Endothelial cell of umbilical vein (primary cell): ENCODE measurements at regions not wholly inside any gene's neighbourhood (a gene's known extent, or its start where the extent isn't known, plus 50 kb on each side); places are given as distances from the start of the nearest gene placed in this dataset.

Experiments
- BruUV-seq: library from RNA; stranded (reverse); fragments of 400-500 nt; replicated peaks from 2 replicates; lab custom pipeline; 2021; lab: Mats Ljungman, UMichigan
- CTCF ChIA-PET: fragments of 300-600, 350-600 bp; sonication (Branson Sonifier 250); formaldehyde crosslinking; loops from one replicate; lab custom pipeline; 2021; ENCODE audit warnings: antibody characterized with exemption, inconsistent platforms; lab: Charles Lee
- POLR2A ChIA-PET: fragments of 300-600, 350-600 bp; sonication (Branson Sonifier 250); formaldehyde crosslinking; loops from one replicate; lab custom pipeline; 2021; ENCODE audit warnings: antibody characterized with exemption, inconsistent platforms; lab: Charles Lee
- DNase-seq: peaks from one replicate; pipeline ENCODE4 v3.0.0-alpha.2; 2011; ENCODE audit warnings: low read depth, low spot score
- FAIRE-seq: peaks from 2 replicates; lab custom pipeline; 2011; peaks lifted over from hg19 to GRCh38; lab: Jason Lieb, UNC
- H2AFZ ChIP-seq: 2 replicates; pipeline ENCODE4 v1.6.0; 2012; ENCODE audit warnings: low read depth, low read length, control low read depth, inconsistent platforms
- H3K27ac ChIP-seq: 2 replicates; pipeline ENCODE4 v1.5.1; 2011; ENCODE audit warnings: low read depth, mild to moderate bottlenecking, control low read depth, low read length, moderate library complexity; ENCODE audit not compliant: insufficient read depth
- H3K27me3 ChIP-seq, 2 experiments: 2 replicates each; pipeline versions ENCODE4 v1.6.0 to v1.6.1; 2011; ENCODE audit warnings: low read length in 2 of 2, mixed read lengths in 1 of 2; ENCODE audit not compliant: control insufficient read depth in 2 of 2, insufficient read depth in 2 of 2
- H3K36me3 ChIP-seq, 2 experiments: 2 replicates in 1 of 2; 3 replicates in 1 of 2; pipeline ENCODE4 v1.5.1; 2011; ENCODE audit warnings: low read length in 2 of 2, mild to moderate bottlenecking in 1 of 2, moderate library complexity in 1 of 2; ENCODE audit not compliant: control insufficient read depth in 2 of 2, insufficient read depth in 2 of 2; ENCODE audit errors: extremely low read depth in 1 of 2
- H3K4me1 ChIP-seq: 3 replicates; pipeline ENCODE4 v1.5.1; 2011; ENCODE audit warnings: mild to moderate bottlenecking, low read length; ENCODE audit not compliant: control insufficient read depth, insufficient read depth; ENCODE audit errors: extremely low read depth
- H3K4me2 ChIP-seq: 2 replicates; pipeline ENCODE4 v1.6.1; 2011; ENCODE audit warnings: low read length, control low read depth, mixed read lengths; ENCODE audit not compliant: insufficient read depth
- H3K4me3 ChIP-seq, 3 experiments: fragments of 200-600 bp in 1 of 3; sonication (generic), shearing (Covaris generic) in 1 of 3; replicated peaks in 1 of 3; 2 replicates each; pipeline ENCODE4 v1.5.1; 2011 to 2016; ENCODE audit warnings: control low read depth in 3 of 3, low read length in 3 of 3, mild to moderate bottlenecking in 2 of 3, inconsistent platforms in 1 of 3, low read depth in 1 of 3, moderate library complexity in 1 of 3; ENCODE audit not compliant: insufficient read depth in 1 of 3
- H3K79me2 ChIP-seq: 2 replicates; pipeline ENCODE4 v1.6.0; 2012; ENCODE audit warnings: low read length, inconsistent platforms; ENCODE audit not compliant: control insufficient read depth, insufficient read depth
- H3K9ac ChIP-seq: replicated peaks from 2 replicates; pipeline ENCODE3; 2011; ENCODE audit warnings: low read length, control low read depth; ENCODE audit not compliant: insufficient read depth; ENCODE audit errors: extremely low read depth
- H3K9me1 ChIP-seq: replicated peaks from 3 replicates; pipeline ENCODE4 v1.6.0; 2011; ENCODE audit warnings: mild to moderate bottlenecking, low read length; ENCODE audit not compliant: control insufficient read depth, insufficient read depth; ENCODE audit errors: extremely low read depth
- H3K9me3 ChIP-seq: replicated peaks from 2 replicates; pipeline ENCODE4 v1.5.1; 2012; ENCODE audit warnings: low read length, inconsistent platforms; ENCODE audit not compliant: control insufficient read depth, insufficient read depth
- H4K20me1 ChIP-seq: replicated peaks from 2 replicates; pipeline ENCODE3; 2011; ENCODE audit warnings: mild to moderate bottlenecking, low read length; ENCODE audit not compliant: control insufficient read depth, insufficient read depth; ENCODE audit errors: extremely low read depth
- CTCF ChIP-seq, 2 donors: IDR thresholded peaks; 1 replicate in 1 of 2; 2 replicates in 1 of 2; pipeline ENCODE4 v1.5.1; 2011; ENCODE audit warnings: low read length in 2 of 2, mild to moderate bottlenecking in 2 of 2, moderate library complexity in 2 of 2, control low read depth in 1 of 2, inconsistent platforms in 1 of 2, low read depth in 1 of 2; ENCODE audit not compliant: insufficient read depth in 1 of 2; ENCODE audit errors: extremely low read depth in 1 of 2
- EZH2 ChIP-seq: IDR thresholded peaks from 2 replicates; pipeline ENCODE4 v1.6.1; 2012; ENCODE audit warnings: borderline replicate concordance, low read depth, mild to moderate bottlenecking, moderate library complexity, low read length, inconsistent platforms; ENCODE audit not compliant: severe bottlenecking
- FOS ChIP-seq: IDR thresholded peaks from 2 replicates; pipeline ENCODE4 v1.6.1; 2011; ENCODE audit warnings: mild to moderate bottlenecking, low read length, moderate library complexity, borderline replicate concordance; ENCODE audit not compliant: insufficient read depth
- GATA2 ChIP-seq: IDR thresholded peaks from 2 replicates; pipeline ENCODE4 v1.7.0; 2011; ENCODE audit warnings: low read depth, mild to moderate bottlenecking, moderate library complexity, mixed read lengths, low read length; ENCODE audit not compliant: insufficient read length, insufficient read depth
- JUN ChIP-seq: IDR thresholded peaks from 2 replicates; pipeline ENCODE4 v1.6.1; 2011; ENCODE audit warnings: borderline replicate concordance, low read depth; ENCODE audit not compliant: insufficient read length, insufficient read depth
- MAX ChIP-seq: IDR thresholded peaks from 2 replicates; pipeline ENCODE4 v1.6.1; 2011; ENCODE audit not compliant: insufficient read depth, insufficient read length
- MYC ChIP-seq: IDR thresholded peaks from one replicate; pipeline ENCODE4 v1.6.1; 2011; ENCODE audit warnings: mild to moderate bottlenecking, low read depth, low read length
- POLR2A ChIP-seq: IDR thresholded peaks from 2 replicates; pipeline ENCODE4 v1.6.1; 2012; ENCODE audit warnings: low read depth, mild to moderate bottlenecking, control low read depth, low read length
- POLR2AphosphoS5 ChIP-seq: IDR thresholded peaks from 2 replicates; pipeline ENCODE4 v1.6.1; 2012; ENCODE audit warnings: low read depth, mild to moderate bottlenecking, control low read depth, low read length, moderate library complexity; ENCODE audit not compliant: insufficient read depth
- dilution Hi-C: fragments of 300-500 bp; cut with MboI; formaldehyde crosslinking; loops from one replicate; pipeline ENCODE4 v1.15.0; 2019; ENCODE audit warnings: low sequenced_read_pairs; ENCODE audit not compliant: extremely low pct_ligation_motif_present
- intact Hi-C: fragments of 100-400 bp; cut with micrococcal nuclease; formaldehyde crosslinking; loops from one replicate; pipeline ENCODE4 v1.10.0; 2022

DNA sequence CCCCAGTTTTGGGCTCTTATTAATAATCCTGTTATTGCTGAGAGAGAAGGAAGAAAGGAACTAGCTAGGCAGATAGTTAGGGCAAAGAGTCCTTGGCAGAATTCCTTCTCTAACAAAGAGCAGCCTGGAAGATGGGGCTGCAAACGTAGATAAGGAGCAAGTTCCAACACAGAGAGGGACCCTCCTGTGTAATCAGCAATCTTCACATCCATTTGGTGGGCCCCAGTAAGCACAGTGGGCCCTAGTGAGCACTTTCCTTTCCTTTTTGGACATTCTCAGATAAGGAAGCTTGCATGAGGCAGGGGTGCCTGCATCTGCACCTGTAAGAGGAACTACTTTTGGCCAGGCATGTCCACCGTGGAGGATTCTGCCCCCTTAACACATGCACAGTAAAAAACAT, 119.6 kb upstream of the SGO1 start:
- Histone ChIP-seq H3K27ac (no peak overlapping the region), H2AFZ (no peak overlapping the region), H3K4me1 (no peaks in the 10 kb centered on the region), H3K79me2 (no peaks in the 10 kb centered on the region), H3K9me3 (no peaks in the 10 kb centered on the region), H4K20me1 (no peaks in the 10 kb centered on the region), H3K36me3 (no peaks in the 10 kb centered on the region), H3K4me2 (no peak overlapping the region), H3K4me3 (no peak overlapping the region), H3K9me1 (no peaks in the 10 kb centered on the region), H3K27me3 (no peaks in the 10 kb centered on the region), H3K9ac (no peak overlapping the region)
- no TSS peak for BruUV-seq
- FAIRE-seq (no peak), DNase-seq (no peak)
- dilution Hi-C loops (no loop called here), intact Hi-C loops (no loop called here)
- ChIA-PET CTCF (interaction anchor here (1.6 kb wide), 1 partner anchor 14 kb away, joined by 4 read pairs; no protein-coding TSS in a partner anchor), POLR2A (no interaction called here)
- no peak for TF ChIP-seq CTCF (IDR thresholded peaks at IDR 0.05; ENCODE audit: extremely low read depth in 1 of 2, insufficient read depth in 1 of 2, low read depth in 1 of 2, low read length in 2 of 2)
- TF ChIP-seq JUN, result no peak
- TF ChIP-seq EZH2, result no peak
- TF ChIP-seq FOS, result no peak
- TF ChIP-seq MYC, result no peak
- no peak for TF ChIP-seq POLR2AphosphoS5

DNA sequence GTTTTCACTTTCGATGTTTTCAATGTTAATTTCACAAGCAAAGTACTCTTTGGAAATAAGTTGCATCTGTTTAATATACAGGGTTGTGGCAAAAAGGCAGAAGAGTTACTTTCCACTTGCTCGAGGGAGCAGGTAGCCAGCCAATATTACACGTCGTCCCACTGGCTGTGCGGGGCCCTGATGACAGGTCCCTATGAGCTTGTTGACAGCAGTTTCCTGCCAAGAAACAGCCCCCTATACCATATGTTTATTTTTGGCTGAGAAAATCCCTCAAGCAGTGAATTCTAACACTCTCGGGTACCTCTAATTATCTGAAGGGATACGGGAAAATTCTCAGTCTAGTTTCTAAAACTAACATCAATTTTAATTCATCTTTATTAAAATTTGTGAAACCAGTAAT, 116.8 kb upstream of the SGO1 start:
- H3K4me3 ChIP-seq, result no peak overlapping the region
- no peaks in the 10 kb centered on the region for H3K36me3 ChIP-seq
- intact Hi-C loops, result no loop called here
- ChIA-PET CTCF (no interaction called here), POLR2A (no interaction called here)
- H3K9ac ChIP-seq, result no peak overlapping the region
- H3K4me2 ChIP-seq, result no peak overlapping the region
- no peaks in the 10 kb centered on the region for H3K79me2 ChIP-seq
- no peaks in the 10 kb centered on the region for H3K9me3 ChIP-seq
- no peaks in the 10 kb centered on the region for H3K4me1 ChIP-seq
- H3K27me3 ChIP-seq, result no peaks in the 10 kb centered on the region
- no peak overlapping the region for H3K27ac ChIP-seq
- FAIRE-seq, result no peak
- dilution Hi-C loops, result no loop called here
- no peak for TF ChIP-seq JUN
- no peak for TF ChIP-seq GATA2
- no peak for TF ChIP-seq POLR2AphosphoS5
- TF ChIP-seq MAX, result no peak
- TF ChIP-seq EZH2, result no peak
- no peak for TF ChIP-seq MYC
- TF ChIP-seq CTCF (IDR thresholded peaks at IDR 0.05; ENCODE audit: extremely low read depth in 1 of 2, insufficient read depth in 1 of 2, low read depth in 1 of 2, low read length in 2 of 2), result no peak
- TF ChIP-seq POLR2A, result no peak
- TF ChIP-seq FOS, result no peak
- no peak for DNase-seq
- no peaks in the 10 kb centered on the region for H4K20me1 ChIP-seq
- H2AFZ ChIP-seq, result no peak overlapping the region
- BruUV-seq, result no TSS peak
- H3K9me1 ChIP-seq, result no peaks in the 10 kb centered on the region
